Keratinocyte (primary cell): ENCODE measurements at regions not wholly inside any gene's neighbourhood (a gene's known extent, or its start where the extent isn't known, plus 50 kb on each side); places are given as distances from the start of the nearest gene placed in this dataset.

Experiments
- CTCF ChIP-seq, 3 experiments: IDR thresholded peaks in 1 of 3; conservative IDR thresholded peaks in 1 of 3; optimal IDR thresholded peaks in 1 of 3; 2 replicates in 2 of 3; 3 replicates in 1 of 3; pipeline versions ENCODE3 to v1.5.1; 2011; ENCODE audit warnings: low read length in 3 of 3, mild to moderate bottlenecking in 3 of 3, moderate library complexity in 2 of 3, control low read depth in 1 of 3, inconsistent platforms in 1 of 3; ENCODE audit not compliant: insufficient read depth in 2 of 3; ENCODE audit errors: extremely low read depth in 1 of 3
- EZH2 ChIP-seq: IDR thresholded peaks from one replicate; pipeline ENCODE4 v1.6.1; 2012; ENCODE audit warnings: inconsistent platforms, mild to moderate bottlenecking, low read length, moderate library complexity

- TF ChIP-seq CTCF (optimal IDR thresholded peaks at IDR 0.05 in 1 of 3, IDR thresholded peaks at IDR 0.05 in 1 of 3, conservative IDR thresholded peaks at IDR 0.05 in 1 of 3; ENCODE audit: extremely low read depth in 1 of 3, insufficient read depth in 2 of 3, low read length in 3 of 3): no peak
- no peak for TF ChIP-seq EZH2
Observed at GRCh38 chr5:3680821-3681220, 85.2 kb downstream of the IRX1 start.
